ENCODE measurements at regions not wholly inside any gene's neighbourhood (a gene's known extent, or its start where the extent isn't known, plus 50 kb on each side); places are given as distances from the start of the nearest gene placed in this dataset.

GRCh38 chr10:130623680-130624267, 487.6 kb downstream of the GLRX3 start:
- peak in 4 of 5 donors; percentile 48 to 77 (median 66) for DNase-seq
- intact Hi-C loops (cut with DNase I): no loop called here

GRCh38 chr10:130627346-130628045, 491.3 kb downstream of the GLRX3 start:
- Histone ChIP-seq H3K9me3 (ENCODE audit: control insufficient read depth in 2 of 3, insufficient read depth in 1 of 3, low read length in 3 of 3) (no peaks in the 10 kb centered on the region), H3K36me3 (ENCODE audit: control insufficient read depth in 2 of 3, insufficient read depth in 3 of 3, low read length in 3 of 3) (no peaks in the 10 kb centered on the region), H3K4me1 (ENCODE audit: control insufficient read depth in 2 of 3, insufficient read depth in 2 of 3, low read depth in 1 of 3, low read length in 3 of 3) (peaks cover 0 to 2% (median 0%) of the 10 kb centered on the region in 3 donors), H3K27me3 (ENCODE audit: control insufficient read depth, insufficient read depth, low read length) (no peaks in the 10 kb centered on the region), H3K27ac (ENCODE audit: low read depth in 2 of 2, low read length in 2 of 2) (no peak overlapping the region), H3K4me3 (ENCODE audit: low read length in 3 of 3) (no peak overlapping the region), H3K9ac (ENCODE audit: low read length in 3 of 3) (no peak overlapping the region)
- DNase-seq: no peak
- TF ChIP-seq CTCF (IDR thresholded peaks at IDR 0.05; ENCODE audit: borderline replicate concordance, extremely low read depth, insufficient read depth): no peak
- intact Hi-C loops (cut with DNase I): no loop called here
- FAIRE-seq: no peak

More at GRCh38 chr10:130623680-130624267, 487.6 kb downstream of the GLRX3 start:
- no peaks in the 10 kb centered on the region for H3K27me3 ChIP-seq (ENCODE audit: control insufficient read depth, insufficient read depth, low read length)
- no peak for TF ChIP-seq CTCF (IDR thresholded peaks at IDR 0.05; ENCODE audit: borderline replicate concordance, extremely low read depth, insufficient read depth)
- H3K4me3 ChIP-seq (ENCODE audit: low read length in 3 of 3): no peak overlapping the region
- H3K9ac ChIP-seq (ENCODE audit: low read length in 3 of 3): no peak overlapping the region
- H3K27ac ChIP-seq (ENCODE audit: low read depth in 2 of 2, low read length in 2 of 2): no peak overlapping the region
- no peak for FAIRE-seq
- no peaks in the 10 kb centered on the region for H3K9me3 ChIP-seq (ENCODE audit: control insufficient read depth in 2 of 3, insufficient read depth in 1 of 3, low read length in 3 of 3)
- H3K4me1 ChIP-seq (ENCODE audit: control insufficient read depth in 2 of 3, insufficient read depth in 2 of 3, low read depth in 1 of 3, low read length in 3 of 3): no peaks in the 10 kb centered on the region
- no peaks in the 10 kb centered on the region for H3K36me3 ChIP-seq (ENCODE audit: control insufficient read depth in 2 of 3, insufficient read depth in 3 of 3, low read length in 3 of 3)

GRCh38 chr10:130630135-130630534, 493.9 kb downstream of the GLRX3 start:
- Histone ChIP-seq H3K36me3 (ENCODE audit: control insufficient read depth in 2 of 3, insufficient read depth in 3 of 3, low read length in 3 of 3) (no peaks in the 10 kb centered on the region), H3K27me3 (ENCODE audit: control insufficient read depth, insufficient read depth, low read length) (no peaks in the 10 kb centered on the region), H3K9me3 (ENCODE audit: control insufficient read depth in 2 of 3, insufficient read depth in 1 of 3, low read length in 3 of 3) (no peaks in the 10 kb centered on the region), H3K27ac (ENCODE audit: low read depth in 2 of 2, low read length in 2 of 2) (no peak overlapping the region), H3K4me1 (ENCODE audit: control insufficient read depth in 2 of 3, insufficient read depth in 2 of 3, low read depth in 1 of 3, low read length in 3 of 3) (peaks cover 0 to 2% (median 0%) of the 10 kb centered on the region in 3 donors), H3K4me3 (ENCODE audit: low read length in 3 of 3) (no peak overlapping the region), H3K9ac (ENCODE audit: low read length in 3 of 3) (no peak overlapping the region)
- no peak for FAIRE-seq
- no peak for DNase-seq
- TF ChIP-seq CTCF (IDR thresholded peaks at IDR 0.05; ENCODE audit: borderline replicate concordance, extremely low read depth, insufficient read depth): no peak
- intact Hi-C loops (cut with DNase I): no loop called here
